Inflammatory macrophage treated with lipopolysaccharide for 1 hour (primary cell): ENCODE measurements at regions not wholly inside any gene's neighbourhood (a gene's known extent, or its start where the extent isn't known, plus 50 kb on each side); places are given as distances from the start of the nearest gene placed in this dataset.

Source experiments
- DNase-seq, 2 donors: peaks; one replicate each; pipeline ENCODE4 v3.0.0-alpha.2; 2020 to 2022

- no peak for DNase-seq
Measured at GRCh38 chr11:26278354-26278753, 53.6 kb upstream of the ANO3 start.
